Uterus (tissue), 3 donors: ENCODE measurements at regions not wholly inside any gene's neighbourhood (a gene's known extent, or its start where the extent isn't known, plus 50 kb on each side); places are given as distances from the start of the nearest gene placed in this dataset.

ENCODE experiments used
- DNase-seq, 2 donors: peaks; one replicate each; pipeline ENCODE4 v3.0.0-alpha.2; 2019 to 2020
- H3K27ac ChIP-seq, 2 donors: fragments of 200-600 bp; sonication (generic); 1 replicate in 1 of 2; 2 replicates in 1 of 2; pipeline ENCODE4 v1.5.1; 2016 to 2018
- H3K27me3 ChIP-seq, 2 donors: fragments of 200-600 bp; sonication (generic); one replicate each; pipeline ENCODE4 v1.5.1; 2018 to 2019; ENCODE audit warnings: control low read depth in 1 of 2
- H3K36me3 ChIP-seq, 2 donors: fragments of 200-600 bp; sonication (generic); one replicate each; pipeline ENCODE4 v1.5.1; 2019; ENCODE audit warnings: control low read depth in 1 of 2
- H3K4me1 ChIP-seq, 2 donors: fragments of 200-600 bp; sonication (generic); one replicate each; pipeline ENCODE4 v1.5.1; 2018 to 2019; ENCODE audit warnings: control low read depth in 1 of 2
- H3K4me3 ChIP-seq, 2 donors: fragments of 200-600 bp; sonication (generic); 1 replicate in 1 of 2; 2 replicates in 1 of 2; pipeline ENCODE4 v1.5.1; 2018 to 2019; ENCODE audit warnings: mild to moderate bottlenecking in 1 of 2
- H3K9me3 ChIP-seq, 2 donors: fragments of 200-600 bp; sonication (generic); one replicate each; pipeline ENCODE4 v1.5.1; 2019; ENCODE audit warnings: control low read depth in 1 of 2
- POLR2A ChIP-seq, 2 donors: fragments of 450-650 bp; IDR thresholded peaks; one replicate each; pipeline ENCODE4 v1.6.1; 2016; ENCODE audit warnings: antibody characterized with exemption in 2 of 2, mild to moderate bottlenecking in 1 of 2, moderate library complexity in 1 of 2
- intact Hi-C: fragments of 100-400 bp; cut with DNase I; formaldehyde crosslinking; loops from one replicate; pipeline ENCODE4 v1.15.1; 2023; ENCODE audit warnings: low total_unique reads
- TF ChIP-seq, protein P1 (sequence below), 4 experiments: fragments of 200-600 bp in 2 of 4; fragments of 450-650 bp in 2 of 4; sonication (generic) in 2 of 4; IDR thresholded peaks; one replicate each; pipeline ENCODE4 v1.5.1; 2016 to 2019; ENCODE audit warnings: antibody characterized with exemption in 4 of 4, mild to moderate bottlenecking in 2 of 4, moderate library complexity in 1 of 4
- donor health status: DM: yes; HTN: yes; CAD: no.

DNA sequence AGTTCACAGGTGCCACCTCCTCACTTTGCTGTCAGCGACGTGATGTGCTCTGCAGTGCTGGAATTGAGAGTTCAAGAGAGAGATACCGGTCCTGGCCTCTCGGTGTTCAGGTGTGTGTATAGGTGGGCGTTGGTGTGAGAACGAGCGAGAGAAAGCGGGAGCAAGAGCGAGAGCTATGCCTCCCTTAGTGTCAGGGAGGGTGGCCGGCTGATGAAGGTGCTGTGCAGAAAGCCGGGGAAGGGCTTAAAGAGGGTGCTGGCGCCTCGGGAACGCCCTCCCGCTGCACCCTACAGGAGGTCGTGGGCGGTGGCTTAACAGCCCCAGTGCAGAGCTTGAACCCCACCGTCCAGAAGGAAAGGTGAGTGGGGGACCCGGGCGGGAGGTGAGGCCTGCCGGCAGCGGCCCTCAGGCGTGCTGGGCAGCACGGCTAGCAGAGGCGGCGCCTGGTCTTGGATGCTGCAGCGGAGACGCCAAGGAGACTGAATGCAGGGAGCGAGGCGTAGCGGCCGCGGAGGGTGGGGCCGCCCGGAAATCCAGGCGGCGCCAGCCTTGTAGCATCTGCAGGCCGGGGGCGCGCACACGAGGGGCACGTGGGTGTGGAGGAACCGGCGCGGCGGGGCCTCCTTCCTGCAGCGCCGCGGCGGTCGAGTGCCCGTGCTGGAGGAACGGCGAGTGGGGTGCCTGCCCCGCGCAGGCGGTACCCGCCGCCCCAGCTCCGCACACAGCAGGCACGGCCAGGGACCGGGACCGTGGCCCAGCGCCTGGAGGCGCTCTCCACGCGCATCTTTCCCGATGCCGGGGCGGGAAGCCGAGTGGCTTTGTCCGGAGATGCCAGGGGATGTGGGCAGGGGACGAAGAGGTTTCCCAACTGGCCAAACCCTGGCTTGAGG, 246.8 kb upstream of the TOPAZ1 start:
- no peaks in the 10 kb centered on the region for H3K36me3 ChIP-seq
- TF ChIP-seq, protein P1, sequence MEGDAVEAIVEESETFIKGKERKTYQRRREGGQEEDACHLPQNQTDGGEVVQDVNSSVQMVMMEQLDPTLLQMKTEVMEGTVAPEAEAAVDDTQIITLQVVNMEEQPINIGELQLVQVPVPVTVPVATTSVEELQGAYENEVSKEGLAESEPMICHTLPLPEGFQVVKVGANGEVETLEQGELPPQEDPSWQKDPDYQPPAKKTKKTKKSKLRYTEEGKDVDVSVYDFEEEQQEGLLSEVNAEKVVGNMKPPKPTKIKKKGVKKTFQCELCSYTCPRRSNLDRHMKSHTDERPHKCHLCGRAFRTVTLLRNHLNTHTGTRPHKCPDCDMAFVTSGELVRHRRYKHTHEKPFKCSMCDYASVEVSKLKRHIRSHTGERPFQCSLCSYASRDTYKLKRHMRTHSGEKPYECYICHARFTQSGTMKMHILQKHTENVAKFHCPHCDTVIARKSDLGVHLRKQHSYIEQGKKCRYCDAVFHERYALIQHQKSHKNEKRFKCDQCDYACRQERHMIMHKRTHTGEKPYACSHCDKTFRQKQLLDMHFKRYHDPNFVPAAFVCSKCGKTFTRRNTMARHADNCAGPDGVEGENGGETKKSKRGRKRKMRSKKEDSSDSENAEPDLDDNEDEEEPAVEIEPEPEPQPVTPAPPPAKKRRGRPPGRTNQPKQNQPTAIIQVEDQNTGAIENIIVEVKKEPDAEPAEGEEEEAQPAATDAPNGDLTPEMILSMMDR (IDR thresholded peaks at IDR 0.05): no peak
- TF ChIP-seq POLR2A (IDR thresholded peaks at IDR 0.05): no peak
- H3K27ac ChIP-seq: no peak overlapping the region
- peaks cover 0 to 37% of the 10 kb centered on the region in 2 donors for H3K4me1 ChIP-seq
- H3K27me3 ChIP-seq: peaks cover 7 to 67% of the 10 kb centered on the region in 2 donors
- H3K9me3 ChIP-seq: peaks cover 0 to 3% of the 10 kb centered on the region in 2 donors
- no peak for DNase-seq
- intact Hi-C loops: no loop called here
- H3K4me3 ChIP-seq: no peak overlapping the region

DNA sequence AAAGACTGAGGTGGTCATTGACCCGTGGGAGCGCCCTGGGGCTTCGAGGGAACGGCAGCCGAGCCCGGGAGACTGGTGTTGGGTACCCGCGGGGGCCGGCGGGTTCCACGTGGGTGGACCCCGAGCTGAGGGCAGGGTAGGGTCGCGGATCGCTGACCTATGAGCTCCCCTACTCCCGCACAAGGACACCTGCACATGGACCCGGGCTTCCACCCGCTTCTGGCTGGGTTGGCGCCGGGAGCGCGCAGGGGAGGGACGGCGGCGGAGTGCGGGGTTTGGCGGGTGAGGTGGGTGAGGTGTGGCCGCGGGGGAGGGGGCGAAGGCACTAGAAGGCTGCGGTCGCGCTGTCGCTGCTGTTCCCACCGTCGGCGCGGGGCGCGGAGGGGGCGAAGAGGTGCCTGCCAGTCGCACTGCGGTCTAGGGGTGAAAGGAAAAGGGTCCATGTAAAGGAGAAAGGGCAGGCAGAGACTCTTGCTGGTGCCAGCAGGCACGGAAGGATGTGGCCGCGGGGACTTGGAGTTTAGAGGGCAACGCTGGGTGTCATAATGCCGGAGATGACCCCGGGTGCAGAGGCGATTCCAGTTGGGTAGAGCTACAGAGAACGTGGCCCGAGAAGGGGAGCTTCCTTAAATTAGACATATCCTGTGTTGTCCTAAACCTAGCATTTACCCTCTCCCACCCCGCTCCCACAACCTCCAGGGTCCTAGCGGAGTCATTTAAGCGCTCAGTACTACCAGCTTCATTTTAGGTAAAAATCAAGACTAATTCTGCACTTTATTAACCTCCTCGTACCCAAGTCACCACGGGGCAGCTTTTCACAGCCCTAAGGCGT, 245.9 kb upstream of the TOPAZ1 start:
- intact Hi-C loops: no loop called here
- TF ChIP-seq, protein P1 (IDR thresholded peaks at IDR 0.05): no peak
- no peak for TF ChIP-seq POLR2A (IDR thresholded peaks at IDR 0.05)
- no peak overlapping the region for H3K27ac ChIP-seq
- peaks cover 0 to 3% of the 10 kb centered on the region in 2 donors for H3K9me3 ChIP-seq
- peaks cover 7 to 69% of the 10 kb centered on the region in 2 donors for H3K27me3 ChIP-seq
- no peak for DNase-seq
- peaks cover 0 to 37% of the 10 kb centered on the region in 2 donors for H3K4me1 ChIP-seq
- no peaks in the 10 kb centered on the region for H3K36me3 ChIP-seq
- no peak overlapping the region for H3K4me3 ChIP-seq

DNA sequence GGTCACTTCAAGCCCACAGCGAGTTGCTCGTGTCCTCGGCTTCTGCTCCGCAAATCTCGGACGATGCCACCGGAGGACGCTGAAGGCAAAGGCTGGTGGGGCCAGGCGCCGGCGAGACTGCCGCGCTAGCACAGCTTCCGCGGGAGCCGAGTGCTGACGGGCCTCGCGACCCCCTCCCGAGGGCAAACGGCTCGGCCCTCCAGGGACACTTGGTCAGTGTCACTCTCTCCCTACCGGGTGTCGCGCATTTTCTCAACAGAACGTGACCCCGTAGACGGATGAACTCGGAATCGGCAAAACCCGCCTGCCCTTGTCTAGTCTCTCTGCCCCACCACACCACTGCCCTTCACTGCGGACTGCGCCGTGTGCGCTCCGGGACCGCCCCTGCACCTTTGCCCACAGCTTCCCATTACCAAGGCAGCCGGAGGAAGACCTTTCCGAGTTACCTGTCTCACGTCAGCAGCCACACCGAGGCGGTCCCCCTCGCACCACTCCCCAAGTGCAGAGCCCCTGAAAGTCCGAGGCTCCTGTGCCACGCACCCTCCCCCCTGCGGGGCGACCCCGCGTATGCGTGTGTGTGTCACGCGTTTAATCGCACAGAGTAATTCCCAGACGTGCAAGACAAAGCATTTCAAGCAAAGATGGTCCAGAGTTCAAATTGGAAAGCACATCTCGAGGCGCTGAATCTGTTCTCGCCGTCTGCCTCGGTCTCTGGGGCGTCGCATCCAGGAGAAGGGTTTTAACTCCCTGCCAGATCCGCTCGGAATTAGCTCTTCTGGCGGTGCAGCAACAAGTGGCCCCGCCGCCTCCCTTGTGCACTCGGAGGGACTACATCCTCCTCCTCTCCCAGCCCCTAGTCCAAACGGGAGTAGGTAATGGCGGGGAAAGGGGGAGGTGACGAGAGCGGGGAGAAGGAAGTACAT, 245.0 kb upstream of the TOPAZ1 start:
- Histone ChIP-seq H3K36me3 (no peaks in the 10 kb centered on the region), H3K27me3 (peaks cover 7 to 68% of the 10 kb centered on the region in 2 donors), H3K4me3 (no peak overlapping the region), H3K9me3 (no peaks in the 10 kb centered on the region), H3K4me1 (peaks cover 0 to 37% of the 10 kb centered on the region in 2 donors), H3K27ac (no peak overlapping the region)
- no peak for DNase-seq
- TF ChIP-seq, protein P1 (IDR thresholded peaks at IDR 0.05): no peak
- no peak for TF ChIP-seq POLR2A (IDR thresholded peaks at IDR 0.05)
- intact Hi-C loops: no loop called here

DNA sequence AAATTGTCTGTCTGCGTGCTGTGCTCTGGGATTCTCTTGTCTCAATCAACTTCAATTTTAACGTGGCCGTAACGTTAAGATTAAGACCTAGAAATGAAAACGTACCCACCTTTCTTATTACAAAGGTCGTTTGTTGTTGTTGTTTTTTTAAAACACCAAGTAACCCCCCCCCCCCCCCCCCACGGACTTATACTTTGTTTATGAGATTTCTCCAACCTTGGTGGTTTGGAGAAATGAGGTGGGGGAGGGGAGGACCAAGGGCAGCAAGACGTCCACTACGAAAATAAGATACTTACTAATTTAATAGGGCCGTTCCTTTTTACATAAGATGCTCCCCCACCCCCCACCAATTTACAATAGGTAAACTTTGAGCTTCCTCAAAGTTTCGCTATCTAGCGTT, 244.4 kb upstream of the TOPAZ1 start:
- Histone ChIP-seq H3K27me3 (peaks cover 7 to 68% of the 10 kb centered on the region in 2 donors), H3K9me3 (no peaks in the 10 kb centered on the region), H3K36me3 (no peaks in the 10 kb centered on the region), H3K4me1 (peaks cover 0 to 37% of the 10 kb centered on the region in 2 donors), H3K4me3 (no peak overlapping the region), H3K27ac (no peak overlapping the region)
- TF ChIP-seq, protein P1 (IDR thresholded peaks at IDR 0.05): no peak
- TF ChIP-seq POLR2A (IDR thresholded peaks at IDR 0.05): no peak
- no peak for DNase-seq
- intact Hi-C loops: no loop called here
